ENCODE measurements at regions not wholly inside any gene's neighbourhood (a gene's known extent, or its start where the extent isn't known, plus 50 kb on each side); places are given as distances from the start of the nearest gene placed in this dataset.
A peak's percentile ranks its signal among the peaks of the same experiment; 100 is the strongest.

DNA sequence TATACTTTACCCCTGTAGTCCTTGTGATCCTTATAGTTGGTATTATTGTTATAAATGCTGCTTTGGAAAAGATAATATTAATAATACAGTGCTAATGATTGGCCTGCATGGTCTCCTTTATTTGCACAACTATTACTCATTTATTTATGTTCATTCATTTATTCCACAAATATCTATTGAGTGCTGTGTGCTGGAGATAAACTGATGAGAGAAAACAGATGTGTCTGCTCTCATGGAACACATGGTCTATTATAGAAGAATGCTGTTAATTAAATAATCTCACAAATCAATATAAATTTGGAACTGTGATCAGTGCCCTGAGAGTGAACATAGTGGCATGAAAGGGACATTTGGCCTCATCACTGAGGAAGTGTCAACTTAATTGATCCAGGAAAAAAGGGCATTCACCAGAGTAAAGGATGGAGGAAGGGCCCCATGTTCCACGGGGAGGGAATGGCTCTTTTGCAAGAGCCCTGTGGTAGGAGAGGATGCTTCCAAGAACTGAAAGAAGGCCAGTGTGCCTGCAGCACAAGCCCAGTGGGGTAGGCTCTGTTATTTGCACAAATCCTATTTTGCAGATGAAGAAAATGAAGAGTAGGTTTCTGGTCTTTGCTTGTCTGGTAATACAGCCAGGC lies 91.5 kb upstream of the STK39 start:
- DNase-seq = no peak

DNA sequence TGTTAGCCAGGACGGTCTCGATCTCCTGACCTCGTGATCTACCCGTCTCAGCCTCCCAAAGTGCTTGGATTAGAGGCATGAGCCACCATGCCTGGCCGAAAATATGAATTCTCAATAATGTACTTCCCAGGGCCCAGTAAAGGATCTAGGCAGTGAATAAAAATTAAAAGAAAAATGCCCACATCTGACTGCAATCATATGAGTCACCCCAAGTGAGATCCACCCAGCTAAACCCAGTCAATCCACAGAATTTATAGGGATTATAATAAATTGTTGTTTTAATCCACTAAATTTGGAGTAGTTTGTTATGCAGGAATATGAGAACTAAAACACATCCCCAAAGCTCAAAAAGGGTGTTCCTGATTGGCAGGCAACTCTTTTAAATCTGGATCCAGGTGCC lies 93.5 kb upstream of the STK39 start:
- DNase-seq = no peak

DNA sequence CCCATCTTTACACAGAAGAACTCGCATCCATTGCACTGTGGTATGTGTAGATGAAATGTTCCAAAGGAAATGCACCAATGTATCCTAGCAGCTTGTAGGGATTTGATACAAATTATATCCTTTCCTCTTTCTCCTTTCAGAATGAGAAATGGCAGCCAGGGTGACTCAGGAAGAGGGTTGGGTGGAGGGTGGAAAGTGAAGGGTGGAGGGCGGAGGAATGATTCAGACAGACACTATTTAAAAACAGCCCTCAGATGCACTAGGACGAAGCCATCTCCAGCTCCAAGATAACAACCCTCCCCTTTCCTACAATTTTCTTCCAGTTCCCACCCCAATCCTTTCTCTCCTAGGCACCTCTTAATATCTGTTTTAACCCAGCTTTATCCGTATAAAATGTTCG lies 96.2 kb upstream of the STK39 start:
- no peak for DNase-seq

DNA sequence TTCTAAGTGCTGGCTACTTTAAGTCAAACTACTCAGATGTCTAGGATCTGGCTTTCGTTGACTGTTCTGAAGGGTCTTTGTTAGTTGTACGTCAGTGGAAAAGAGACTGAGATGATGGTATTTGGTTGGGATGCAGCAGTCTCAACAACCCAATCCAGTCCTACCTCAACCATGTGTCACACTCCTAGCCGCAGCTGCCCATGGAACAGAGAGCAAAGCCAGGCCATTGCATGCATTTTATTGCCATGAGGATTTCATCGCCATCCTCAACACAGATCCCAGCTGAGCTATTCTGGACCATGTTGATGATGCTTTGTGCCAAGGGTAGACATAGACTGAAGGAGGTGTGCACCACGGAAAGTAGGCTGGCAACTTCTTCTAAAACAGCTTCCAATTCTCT lies 97.3 kb upstream of the STK39 start:
- no peak for DNase-seq

DNA sequence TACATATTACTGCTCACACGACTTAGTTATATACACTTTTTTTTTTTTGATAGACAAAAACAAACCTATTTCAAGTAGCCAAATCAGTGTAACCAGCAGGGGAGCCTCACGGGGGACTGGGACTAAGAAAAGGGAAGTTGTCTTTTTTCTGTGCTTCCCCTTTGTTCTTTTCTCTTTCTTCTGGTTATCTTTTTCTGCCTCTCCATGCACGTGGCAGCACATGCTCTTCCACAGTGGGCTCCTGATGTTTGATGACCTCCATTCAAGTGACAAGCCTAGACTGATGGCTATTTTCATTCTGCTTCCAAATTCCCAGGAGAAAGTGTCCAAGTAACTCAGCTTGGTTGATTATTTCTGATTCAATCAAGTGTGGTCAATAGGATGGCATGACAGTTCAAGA lies 98.2 kb upstream of the STK39 start:
- no peak for DNase-seq

DNA sequence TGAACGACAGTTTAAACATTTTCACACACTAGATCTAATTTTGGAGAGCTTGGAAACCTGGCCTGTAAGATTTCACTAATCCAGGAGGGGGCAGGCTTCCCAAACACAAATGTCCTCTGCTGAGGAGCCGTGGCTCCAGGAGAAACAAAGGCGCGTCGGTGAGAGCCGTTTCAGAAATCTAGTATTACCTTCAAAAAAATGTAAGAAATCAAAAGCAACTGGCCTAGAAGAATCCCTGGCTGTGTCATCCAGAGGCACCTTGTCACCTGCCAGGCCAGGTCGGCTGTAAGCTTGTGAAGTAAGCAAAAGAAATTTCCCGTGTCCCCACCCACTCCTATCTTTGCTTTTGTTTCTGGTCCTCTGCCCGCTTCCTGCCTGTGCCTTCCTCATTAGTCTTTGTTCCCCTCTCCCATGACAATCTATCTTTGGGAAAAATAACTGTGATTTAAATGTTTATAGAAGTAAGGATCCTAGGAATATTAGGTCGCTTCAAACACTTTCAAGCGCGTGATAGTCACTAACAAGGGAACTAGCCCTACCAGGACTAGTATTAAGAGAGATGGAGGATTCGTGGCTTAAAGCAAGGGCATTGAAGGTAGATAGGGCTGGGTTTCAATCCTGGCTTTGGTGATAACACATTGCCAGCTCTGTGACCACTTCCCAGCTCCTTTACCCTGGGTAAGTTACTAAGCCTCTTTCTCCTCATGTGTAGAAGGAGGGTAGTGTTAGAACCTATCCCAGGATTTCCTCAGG lies 99.5 kb upstream of the STK39 start:
- peak; percentile 83 for DNase-seq

DNA sequence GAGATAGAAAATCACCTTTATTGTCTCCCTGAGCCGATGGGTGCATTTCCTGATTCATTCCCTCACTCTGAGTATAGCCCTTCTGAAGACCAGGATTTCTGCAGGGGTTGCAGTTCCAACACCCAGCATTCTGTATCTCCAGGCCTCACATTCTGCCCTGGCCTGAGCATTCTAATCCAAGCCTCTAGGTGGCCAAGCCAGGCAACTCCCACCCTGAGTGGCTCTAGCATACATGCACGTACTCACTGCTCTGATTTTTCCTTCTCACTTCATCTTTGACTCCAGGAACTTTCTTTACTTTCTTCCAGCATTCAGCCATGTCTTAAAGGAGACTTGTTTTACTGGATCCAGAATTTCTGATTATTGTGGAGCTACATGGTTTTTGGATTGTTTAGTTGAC lies 100.7 kb upstream of the STK39 start:
- no peak for DNase-seq

DNA sequence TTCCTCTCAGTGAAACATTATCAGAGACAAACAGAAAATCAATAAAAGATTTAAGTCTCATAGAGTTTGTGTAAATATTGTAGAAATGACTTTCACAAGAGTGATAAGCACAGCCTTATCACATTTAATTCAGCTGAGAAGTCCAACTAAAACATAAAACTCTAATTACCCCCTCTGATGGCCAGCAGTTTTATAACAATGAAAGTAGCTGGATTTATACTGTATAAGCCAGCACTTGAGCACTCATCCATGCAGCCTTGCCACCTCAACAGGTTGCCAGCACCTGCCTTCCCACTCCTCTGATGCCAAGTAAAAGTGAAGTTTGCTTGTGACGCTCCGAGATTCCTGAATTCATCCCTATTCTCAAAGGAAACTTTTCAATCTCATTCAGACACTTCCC lies 103.0 kb upstream of the STK39 start:
- no peak for DNase-seq

DNA sequence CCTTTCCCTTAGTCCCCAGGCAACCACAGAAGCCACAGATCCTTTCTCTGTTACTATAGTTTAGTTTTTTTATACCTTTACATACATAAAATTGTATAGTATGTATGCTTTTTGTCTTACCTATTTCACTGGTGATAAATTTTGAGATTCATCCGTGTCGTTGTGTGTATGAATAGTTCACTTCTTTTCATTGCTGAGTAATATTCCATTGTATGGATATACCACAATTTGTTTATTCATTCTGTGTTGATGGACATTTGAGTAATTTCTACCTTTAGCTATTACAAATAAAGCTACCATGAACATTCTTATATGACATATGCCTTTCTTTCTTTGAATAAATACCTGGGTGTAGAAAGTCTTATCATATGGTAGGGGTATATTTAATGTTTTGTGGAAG lies 102.8 kb upstream of the CERS6 start:
- DNase-seq = no peak

DNA sequence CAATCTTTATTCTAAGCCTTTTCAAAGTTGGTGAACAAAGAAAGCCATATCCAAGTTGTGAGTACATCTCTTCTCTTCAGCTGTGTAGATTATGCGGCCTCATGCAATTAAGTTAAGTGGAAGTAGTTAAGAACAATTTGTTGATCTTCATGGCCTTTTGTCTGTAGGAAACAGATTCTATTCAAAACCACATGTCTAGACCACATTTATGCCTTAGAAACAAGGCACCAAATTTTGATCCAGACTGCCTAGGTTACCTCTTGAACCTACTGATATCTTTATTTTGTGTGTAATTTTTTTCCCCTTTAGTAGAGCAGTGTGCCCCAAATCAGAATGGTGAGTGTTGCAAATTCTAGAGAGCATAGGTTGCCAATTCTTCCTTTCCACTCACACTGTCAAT lies 101.6 kb upstream of the CERS6 start:
- DNase-seq = no peak

DNA sequence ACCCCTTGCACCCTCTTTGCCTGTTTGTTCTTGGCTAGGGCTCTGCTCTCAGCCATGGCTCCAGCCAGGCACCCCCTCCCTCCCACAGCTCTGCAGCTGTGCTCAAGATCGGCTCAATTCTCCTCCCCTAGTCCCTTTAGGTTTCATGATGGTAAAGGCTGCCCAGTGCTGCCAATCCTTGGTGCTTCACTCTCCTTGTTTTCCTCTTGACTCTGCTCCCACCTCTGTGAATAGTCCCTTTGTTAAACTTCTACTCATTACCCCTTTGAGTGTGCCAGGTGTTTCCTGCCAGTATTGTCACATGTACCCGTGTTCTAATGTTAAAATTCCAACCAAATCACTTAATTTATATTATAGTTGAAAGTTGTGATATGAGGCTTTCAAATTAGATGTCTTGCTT lies 101.0 kb upstream of the CERS6 start:
- DNase-seq = no peak

DNA sequence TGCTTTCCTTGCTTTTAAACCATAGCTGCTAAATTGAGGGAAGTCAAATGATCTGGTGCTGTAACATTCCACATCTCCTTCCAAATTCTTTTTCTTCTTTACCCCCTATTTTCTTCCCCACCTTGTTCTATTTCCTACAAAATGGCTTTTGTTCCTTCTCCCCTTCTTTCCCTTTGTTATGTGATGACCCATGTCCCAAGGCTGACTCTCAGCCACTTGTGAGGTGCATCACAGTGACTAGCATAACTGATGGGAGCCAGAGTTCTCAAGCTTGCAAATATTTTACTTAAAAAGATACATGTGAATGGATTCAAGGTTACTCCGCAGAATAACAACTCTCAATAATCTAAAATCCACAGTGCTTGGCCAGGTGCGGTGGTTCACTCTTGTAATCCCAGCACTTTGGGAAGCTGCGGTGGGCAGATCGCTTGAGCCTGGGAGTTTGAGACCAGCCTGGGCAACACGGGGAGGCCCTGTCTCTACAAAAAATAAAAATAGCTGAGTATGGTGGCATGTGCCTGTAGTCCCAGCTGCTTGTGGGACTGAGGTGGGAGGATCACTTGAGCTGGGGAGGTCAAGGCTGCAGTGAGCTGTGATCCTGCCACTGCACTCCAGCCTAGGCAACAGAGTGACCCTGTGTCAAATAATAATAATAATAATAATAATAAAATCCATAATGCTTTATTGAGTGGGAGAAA lies 100.1 kb upstream of the CERS6 start:
- DNase-seq = no peak

DNA sequence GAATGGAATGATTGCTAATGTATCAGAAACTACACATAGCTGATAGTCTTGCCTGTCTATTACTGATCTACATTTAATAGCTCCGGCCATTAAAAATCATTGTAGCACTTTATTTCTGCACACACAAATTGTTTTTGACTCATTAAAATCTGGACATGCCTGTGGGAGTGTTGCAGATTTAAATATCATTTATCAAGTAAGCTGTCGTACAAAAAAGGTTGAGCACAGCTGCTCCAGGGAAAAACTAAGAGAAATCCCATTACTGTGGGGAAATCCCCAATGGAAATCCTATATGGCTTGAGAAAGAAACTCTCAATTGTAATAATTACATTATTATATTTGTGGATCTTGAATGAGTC lies 99.6 kb upstream of the CERS6 start:
- no peak for DNase-seq

DNA sequence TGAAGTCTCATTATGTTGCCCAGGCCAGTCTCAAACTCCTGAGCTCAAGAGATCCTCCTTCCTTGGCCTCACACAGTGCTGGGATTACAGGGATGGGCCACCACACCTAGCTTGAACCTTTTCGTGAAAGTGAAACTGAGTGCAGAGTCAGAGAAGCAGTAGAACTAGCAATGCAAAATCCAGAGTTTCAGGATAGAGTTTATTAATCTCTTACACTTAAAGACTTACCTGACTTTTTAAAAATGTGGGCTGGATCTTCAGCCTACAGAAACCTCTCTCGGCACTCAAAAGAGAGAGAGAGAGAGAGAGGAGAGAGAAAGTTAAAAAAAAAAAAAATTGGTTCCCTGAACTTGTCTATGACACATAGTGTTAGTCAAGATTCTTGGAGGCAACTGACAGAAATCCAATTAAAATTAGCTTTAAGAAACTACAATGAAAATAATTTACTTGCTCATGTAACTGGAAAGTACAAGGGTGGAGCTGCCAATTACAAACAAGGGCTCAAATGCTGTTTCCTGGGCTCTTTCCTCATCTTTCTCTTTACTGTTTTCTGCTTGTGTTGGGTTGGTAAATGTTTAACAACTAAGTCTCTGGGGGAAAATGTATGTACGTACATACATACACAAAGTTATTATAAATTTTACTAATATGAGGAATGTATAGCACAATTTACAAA lies 98.1 kb upstream of the CERS6 start:
- DNase-seq = no peak

DNA sequence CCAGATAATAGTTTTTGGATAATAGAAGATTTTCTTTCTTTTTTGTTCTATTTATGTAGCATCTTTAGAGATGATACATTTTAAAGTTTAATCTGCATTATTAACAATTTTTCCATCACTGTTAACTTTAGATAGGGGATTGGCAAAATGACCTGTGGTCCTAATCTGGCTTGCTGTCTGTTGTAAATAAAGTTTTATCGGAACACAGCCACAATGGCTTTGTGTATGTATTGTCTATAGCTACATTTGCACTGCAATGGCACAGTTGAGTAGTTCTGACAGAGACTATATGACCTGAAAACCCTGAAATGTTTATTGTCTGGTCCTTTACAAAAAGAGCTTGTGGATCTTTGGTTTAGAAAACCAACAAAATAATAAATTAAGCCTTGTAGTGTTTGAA lies 97.0 kb upstream of the CERS6 start:
- no peak for DNase-seq

DNA sequence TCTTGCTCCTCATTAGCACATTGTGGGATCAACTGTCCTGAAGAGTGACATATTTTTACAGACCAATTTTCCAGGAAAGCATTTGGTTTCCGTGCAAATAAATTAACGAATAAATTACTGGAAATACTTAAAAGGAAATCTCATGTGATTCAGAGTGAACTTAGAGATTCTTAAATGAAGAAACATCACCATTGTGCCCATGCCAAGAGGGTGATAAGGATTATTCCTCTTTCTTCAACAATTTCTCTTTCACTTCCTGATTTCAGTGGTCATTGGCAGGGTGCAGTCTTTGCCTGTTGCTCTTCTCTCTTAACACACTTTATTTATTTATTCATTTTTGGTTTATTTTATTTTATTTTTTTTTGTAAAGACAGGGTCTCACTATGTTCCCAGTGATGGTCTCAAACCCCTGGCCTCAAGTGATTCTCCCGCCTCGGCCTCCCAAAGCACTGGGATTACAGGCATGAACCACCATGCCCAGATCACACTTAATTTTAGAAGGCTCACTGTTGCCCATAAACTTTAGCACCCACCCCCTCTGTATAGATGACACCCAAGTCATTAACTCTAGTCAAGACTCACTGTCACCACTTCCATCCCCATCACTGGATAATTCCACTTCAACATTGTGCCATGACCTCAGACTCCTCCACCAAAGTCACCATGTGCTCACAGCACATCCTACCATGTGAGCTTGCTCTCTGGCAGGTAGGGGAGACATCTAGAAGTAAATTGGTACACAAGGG lies 92.6 kb upstream of the CERS6 start:
- no peak for DNase-seq

DNA sequence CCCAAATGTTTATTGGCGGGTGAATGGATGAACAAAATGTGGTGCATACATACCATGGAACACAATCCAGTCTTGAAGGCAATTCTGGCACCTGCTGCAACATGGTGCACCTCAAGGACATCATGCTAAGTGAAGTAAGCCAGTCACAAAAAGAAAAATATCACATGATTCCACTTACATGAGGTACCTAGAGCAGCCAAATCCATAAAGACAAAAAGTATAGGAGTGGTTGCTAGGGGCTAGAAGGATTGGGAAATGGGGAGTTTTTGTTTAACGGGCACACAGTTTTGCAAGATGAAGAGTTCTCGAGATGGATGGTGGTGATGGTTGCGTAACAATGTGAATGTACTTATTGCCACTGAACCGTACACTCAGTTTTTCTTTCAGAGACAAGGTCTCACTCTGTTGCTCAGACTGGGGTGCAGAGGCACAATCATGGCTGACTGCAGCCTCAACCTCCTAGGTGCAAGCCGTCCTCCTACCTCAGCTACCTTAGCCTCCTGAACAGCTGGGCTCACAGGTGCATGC lies 90.9 kb upstream of the CERS6 start:
- no peak for DNase-seq

DNA sequence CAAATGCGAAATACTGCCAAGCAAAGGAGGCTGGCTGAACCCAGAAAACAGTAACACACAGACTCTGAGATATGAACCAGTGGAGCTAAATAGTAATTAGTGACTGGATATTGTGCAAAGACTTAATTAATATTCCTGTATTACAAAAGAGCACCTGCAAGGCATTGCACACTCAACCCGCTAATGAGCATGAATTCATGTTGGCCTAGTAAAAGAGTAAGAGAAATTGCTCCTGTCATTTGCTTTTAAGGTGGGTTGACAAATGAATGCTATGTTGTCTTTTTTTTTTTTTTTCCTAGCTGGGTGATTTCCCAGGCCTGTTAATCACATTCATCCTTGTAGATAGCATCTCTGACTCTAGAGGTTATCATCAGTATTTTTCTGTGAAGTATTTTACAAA lies 87.0 kb upstream of the CERS6 start:
- no peak for DNase-seq

DNA sequence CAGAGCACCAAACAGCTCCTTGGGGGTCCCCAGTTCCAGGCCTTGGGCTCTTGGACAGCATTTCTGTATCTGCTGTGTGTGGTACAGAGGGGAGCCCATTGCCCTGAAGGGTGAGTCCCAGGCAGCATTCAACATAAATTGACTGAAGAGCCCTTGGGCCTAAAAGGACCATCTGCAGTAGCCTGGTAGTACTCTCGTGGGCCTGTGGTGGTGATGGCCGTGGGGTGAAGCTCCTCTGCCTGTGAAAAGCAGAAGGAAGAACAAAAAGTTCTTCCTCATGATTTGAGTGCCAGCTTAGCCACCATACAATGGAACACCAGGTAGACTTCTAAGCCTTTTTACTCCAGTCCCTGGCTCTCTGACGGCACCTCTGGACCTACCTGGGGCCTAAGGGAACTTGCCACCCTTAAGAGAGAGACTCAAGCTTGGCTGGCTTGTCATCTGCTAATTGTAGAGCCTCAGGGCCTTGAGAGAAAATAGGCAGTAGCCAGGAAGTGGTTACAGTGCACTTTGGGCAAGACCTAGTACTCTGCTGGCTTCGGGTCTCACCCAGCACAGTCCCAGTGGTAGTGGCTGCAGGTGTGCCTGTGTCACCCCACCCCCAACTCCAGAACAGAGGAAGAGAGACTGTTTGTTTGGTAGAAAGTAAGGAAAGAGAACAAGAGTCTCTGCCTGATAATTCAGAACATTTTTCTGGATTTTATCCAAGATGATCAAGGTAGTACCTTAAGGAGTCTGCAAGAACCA lies 84.6 kb upstream of the CERS6 start:
- DNase-seq = no peak

DNA sequence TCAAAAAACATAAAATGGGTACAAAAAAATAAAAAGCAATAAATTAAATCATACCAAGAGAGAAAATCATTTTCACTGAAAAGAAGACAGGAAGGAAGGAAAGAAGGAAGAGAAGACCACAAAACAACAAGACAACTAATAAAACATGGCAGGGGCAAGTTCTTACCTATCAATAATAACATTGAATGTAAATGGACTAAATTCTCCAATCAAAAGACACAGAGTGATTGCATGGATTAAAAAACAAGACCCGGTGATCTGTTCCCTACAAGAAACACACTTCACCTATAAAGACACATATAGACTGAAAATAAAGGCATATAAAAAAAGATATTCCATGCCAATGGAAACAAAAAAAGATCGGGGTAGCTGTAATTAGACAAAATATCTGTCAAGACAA lies 82.6 kb upstream of the CERS6 start:
- DNase-seq = no peak

DNA sequence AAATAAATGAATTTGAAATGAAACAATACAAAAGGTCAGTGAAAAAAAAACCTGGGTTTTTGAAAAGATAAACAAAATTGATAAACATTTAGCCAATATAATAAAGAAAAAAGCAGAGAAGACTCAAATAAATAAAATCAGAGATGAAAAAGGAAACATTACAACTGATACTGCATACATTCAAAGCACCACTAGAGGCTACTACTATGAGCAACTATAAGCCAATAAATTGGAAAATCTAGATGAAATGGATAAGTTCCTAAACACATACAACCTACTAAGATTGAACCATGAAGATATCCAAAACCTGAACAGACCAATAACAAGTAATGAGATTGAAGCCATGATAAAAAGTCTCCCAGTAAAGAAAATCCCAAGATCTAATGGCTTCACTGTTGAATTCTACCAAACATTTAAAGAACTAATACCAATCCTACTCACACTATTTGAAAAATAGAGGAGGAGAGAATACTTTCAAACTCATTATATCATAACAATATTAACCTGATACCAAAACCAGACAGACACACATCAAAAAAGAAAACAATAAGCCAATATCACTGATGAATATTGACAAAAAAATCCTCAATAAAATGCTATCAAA lies 80.8 kb upstream of the CERS6 start:
- no peak for DNase-seq
